ENCODE measurements at regions not wholly inside any gene's neighbourhood (a gene's known extent, or its start where the extent isn't known, plus 50 kb on each side); places are given as distances from the start of the nearest gene placed in this dataset.

DNA sequence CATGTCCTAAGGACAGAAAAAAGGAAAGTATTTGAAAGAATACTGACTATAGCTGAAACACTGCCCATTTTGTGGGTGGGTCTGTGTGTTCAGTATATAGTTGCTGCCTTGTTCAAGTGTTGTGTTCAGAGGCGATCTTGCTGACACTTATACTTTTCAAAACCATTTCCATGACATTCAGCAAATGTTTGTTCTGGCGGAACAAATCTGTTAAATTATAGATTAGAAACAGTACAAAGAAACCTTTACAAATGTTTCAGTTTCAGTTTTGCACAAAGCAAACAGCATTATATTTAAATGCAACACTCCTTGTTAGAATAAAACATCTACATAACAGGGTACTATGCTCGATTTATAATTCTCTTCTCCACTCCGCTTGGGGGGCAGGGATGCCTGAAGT lies 2276.3 kb downstream of the MAT2B start:
- DNase-seq, result no peak

DNA sequence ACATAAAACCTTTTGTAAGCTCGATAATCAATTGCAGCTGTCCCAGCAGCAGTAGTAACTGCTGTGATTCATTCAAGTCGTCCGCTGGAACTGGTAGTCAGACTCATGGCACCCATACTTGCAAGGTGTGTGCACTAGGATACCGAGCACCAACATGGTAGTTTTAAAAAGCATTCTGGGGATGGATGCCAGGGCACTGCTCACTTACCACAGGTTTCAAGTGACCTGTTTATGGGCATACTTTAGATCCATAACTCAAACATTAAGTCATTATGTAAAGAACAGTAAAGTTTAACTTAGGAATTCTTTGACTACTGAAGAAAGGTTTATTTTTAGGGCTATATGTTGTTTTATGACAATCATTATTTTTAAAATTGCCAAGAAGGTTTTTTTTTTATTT lies 2277.6 kb downstream of the MAT2B start:
- DNase-seq, result no peak

DNA sequence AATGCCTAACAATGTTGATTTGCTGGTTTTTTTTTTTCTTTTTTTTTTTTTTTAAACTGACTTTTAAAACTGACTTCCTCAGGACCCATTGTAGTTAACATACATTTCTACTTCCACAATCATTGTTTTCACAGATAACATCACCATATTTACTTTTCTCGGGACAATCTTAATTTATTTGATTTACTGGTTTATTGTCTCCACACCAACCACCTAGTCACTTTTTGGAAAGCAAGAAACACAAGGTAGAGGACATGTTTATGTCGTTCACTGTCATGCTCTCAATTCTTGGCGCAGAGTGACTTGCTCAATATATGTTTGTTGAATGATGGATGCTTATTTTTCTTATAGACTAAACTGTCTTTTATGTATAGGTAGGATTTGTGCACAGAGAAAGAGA lies 2280.7 kb downstream of the MAT2B start:
- no peak for DNase-seq

DNA sequence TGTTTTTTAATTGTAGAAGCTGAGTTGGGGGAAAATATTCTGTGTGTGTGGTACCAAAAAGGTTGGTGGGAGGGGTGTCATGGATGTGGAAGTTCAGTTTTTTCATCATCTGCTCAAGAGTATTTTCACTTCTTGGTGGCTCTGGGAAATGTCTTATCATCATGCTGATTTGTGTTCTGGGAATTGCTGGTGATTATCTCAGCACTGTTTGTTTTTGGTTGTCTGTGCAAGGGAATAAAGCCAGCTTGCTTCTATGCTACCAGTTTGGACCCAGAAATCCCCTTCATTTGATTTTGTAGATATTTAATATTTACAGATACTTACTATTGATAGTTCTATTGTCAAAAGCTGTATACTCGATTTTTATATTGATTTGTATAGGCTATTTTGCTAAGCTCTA lies 2289.7 kb downstream of the MAT2B start:
- DNase-seq, result no peak

DNA sequence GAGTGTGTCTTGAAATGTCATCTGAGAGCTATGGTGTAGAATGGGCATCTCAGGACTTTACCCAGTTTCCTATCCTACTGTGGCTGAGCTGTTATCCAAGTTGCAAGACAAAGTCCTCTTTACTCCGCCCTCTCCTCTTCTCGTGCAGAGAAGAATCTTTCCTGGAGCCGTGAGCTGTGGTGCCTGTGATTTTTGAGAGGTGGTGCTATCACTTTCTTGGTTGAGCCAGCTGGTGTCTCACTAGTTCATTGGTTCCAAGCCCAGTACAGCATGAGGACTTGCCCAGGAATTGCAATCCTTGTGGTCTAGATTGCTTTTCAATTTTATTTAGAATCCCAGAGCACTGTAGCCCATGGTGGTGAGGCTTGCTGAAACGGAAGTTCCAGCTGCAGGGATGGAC lies 2300.3 kb downstream of the MAT2B start:
- DNase-seq, result no peak

DNA sequence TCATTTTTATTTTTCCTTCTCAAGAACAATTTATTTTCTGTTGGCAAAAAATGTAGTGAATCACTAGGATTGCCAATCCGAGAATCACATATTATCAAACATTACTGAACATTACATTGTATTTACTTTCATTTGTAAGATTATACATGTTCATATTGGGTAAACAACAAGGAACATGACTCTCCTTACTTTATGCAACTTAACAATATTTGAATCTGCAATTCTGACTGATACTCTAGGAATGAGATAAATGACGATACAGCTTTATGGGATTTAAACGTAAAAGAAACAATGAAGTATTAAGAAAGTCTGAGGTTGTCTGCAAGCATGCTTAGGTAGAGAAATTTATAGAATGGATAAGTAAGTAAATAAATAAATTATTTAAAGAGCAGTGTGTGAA lies 2302.9 kb downstream of the MAT2B start:
- no peak for DNase-seq

DNA sequence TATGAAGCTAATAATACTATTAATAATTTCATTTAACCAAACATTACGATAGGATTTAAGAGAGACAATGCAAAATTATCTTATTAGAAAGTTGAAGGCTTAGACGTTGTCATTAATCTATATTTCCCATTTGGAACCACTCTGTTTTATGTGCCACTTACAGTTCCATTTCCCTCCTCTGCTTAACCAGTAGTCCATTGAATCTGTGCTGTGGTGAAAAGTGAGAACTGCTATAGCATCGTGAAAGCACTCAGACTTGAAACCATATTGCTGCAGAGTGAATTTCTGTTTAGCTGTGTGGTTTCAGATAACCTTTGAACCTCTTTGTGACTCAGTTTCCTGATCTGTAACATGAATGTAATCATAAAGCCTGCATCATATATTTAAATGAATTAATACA lies 2304.5 kb downstream of the MAT2B start:
- DNase-seq, result no peak

DNA sequence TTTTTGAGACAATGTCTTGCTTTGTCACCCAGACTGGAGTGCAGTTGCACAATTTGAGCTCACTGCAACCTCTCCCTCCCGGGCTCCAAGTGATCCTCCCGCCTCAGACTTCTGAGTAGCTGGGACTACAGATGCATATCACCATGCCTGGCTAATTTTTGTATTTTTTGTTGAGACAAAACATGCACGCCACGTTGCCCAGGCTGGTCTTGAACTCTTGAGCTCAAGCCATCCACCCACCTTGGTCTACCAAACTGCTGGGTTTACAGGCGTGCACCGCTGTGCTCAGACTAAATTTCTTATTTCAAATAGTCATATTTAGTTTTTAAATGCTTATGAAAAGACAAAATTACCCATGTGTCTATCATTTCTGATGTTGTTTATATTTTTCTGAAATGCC lies 2324.1 kb downstream of the MAT2B start:
- DNase-seq, result no peak

DNA sequence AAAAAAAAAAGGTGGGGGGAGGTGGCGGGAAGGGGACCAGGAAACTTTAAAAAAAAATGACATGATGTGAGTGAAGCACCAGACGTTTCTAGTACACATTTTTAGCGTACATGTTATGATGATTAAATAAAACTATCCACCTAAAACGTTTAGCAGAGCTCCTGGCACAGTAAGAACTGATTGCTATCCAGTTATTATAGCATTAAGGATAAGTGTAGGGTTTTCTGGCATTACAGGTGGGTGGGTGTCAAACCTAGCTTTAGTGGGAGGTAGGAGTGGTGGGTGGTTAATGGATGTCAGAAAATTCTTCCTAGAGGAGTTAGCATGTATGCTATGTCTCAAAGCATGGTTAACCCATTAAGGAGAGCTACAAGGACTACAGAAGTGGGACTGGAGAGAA lies 2329.5 kb downstream of the MAT2B start:
- no peak for DNase-seq

DNA sequence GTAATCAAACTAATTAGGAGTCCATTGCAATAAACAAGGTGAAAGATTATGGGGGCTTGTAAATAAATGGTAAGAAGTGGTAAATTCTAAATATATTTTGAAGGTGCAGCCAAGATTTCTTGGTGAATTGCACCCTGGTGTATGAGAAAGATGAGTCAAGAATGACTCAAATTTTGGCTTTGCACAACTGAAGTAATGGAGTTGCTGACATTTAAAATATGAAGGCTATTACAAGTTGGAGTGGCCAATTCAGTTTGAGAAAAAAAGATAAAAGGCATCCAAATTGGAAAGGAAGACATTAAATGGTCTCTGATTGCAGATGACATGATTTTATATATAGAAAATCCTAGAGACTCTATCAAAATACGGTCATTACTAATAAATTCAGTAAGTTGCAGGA lies 2330.6 kb downstream of the MAT2B start:
- no peak for DNase-seq

DNA sequence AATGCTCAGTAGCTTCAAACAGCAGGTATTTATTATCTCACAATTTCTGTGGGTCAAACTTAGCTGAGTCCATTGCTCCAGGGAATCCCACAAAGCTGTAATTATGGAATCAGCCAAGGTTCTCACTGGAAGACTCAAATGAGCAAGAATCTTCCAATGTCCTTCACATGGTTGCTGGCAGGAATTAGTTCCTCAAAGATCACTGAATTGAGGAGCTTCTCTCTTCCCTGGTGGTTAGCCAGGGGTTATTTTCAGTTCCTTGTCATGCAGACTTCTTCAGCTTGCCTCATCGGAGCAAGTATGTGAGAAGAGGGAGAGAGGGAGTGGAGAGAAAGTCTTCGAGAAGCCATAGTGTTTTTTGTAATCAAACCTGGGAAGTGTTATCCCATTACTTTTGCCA lies 2331.9 kb downstream of the MAT2B start:
- no peak for DNase-seq

DNA sequence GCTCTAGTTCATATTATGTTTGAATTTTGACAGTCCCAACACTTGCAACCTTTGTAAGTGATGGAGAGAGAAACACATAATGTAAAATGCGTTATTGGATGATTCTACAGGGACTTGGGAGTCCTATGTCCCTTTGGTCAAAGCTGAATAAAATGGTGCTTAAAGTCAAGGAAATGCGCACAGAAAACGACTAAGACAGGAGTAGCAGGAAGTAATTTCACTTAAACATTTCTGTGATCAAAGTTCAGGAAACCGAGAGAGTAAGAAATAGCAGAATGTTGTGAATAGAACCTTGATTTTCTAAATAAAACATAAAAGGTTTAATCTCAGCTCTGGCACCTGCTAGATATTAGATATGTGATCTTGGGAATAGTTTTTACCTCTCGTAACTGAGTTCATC lies 2339.2 kb downstream of the MAT2B start:
- no peak for DNase-seq

DNA sequence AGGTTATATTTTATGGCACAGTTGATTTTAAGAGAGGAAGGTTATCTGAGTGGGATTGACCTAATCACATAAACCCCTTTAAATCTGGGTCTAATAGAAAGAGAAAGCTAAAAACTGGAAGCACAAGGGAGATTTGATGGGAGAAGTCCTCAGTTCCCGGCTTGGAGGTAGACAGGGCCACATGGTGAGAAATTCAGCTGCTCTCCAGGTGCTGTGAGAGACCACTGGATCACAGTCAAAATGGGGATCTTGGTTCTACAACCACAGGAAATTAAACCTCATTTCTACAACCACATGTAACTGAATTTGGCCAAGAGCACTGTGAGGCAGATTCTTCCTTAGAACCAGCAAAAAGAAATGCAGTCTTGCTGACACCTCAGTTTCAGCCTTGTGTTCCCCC lies 2352.7 kb downstream of the MAT2B start:
- DNase-seq, result no peak

DNA sequence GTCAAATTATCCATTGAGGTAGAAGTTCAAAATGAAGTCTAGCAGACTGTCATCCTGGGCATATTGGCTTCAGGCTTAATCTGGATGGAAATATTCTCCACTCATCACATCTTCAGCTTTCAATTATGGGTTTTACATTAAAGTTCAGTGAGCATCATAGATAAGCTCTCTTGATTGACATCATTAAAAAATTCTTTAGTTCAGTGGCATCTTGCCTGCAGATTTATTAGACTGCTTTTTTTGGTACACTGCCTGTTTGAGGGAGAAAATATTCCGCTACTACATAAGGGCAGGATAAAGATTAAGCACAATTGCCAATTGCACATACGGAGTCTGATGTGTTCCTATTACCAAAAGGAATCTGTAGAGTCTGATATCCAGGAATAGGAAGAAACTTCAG lies 2353.8 kb downstream of the MAT2B start:
- DNase-seq, result no peak

DNA sequence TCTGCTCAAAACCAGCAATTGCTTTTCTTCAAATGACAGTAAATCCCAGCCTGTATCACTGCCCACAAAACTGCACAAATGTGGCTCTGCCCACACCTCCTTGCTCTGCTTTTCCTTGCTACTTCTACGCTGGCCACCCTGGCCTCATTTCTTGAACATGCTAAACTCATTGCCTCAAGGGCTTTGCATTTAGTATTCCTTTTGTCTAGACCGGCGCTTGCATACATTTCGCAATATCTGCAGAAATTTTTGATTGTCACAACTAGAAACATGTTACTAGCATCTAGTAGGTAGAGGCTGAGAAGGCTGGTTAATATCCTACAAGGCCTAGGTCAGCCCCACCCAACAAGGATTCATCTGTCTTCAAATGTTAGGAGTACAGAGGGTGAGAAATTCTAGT lies 2357.8 kb downstream of the MAT2B start:
- no peak for DNase-seq

DNA sequence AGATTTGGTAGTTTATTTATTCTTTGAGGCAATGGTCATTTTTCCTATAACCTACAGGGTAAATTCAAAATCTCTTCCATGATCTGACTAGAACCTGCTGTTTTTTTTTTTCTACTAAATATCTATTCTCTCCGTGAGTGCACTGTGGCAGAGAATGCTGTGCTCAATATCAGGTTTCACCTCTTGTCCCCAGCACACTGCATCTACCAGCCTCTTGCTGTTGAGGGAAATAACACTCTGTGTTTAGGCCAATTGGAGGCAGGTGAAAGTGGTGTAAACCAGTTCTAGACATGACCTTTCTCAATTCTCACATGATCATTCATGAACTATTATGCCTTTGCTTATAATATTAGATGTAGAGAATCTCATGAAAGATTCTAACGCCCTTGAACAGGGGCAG lies 2365.9 kb downstream of the MAT2B start:
- no peak for DNase-seq

DNA sequence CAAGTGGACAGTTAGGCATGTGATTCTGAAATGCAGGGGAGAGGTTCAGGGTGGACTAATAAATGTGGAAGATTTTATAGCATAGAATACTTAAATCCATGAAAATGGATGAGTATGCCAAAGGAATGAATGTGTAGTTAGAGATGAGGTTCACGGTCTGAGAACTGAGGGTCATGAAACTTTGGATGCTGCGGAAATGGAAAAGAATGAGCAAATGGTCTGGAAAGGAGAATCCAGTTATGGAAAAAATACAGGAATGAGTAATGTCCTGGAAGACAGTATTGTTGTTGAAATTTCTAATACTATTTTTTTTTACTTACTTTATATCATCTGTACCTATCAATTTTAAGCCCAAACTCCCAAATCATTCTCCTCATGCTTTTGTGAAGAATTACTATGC lies 2369.4 kb downstream of the MAT2B start:
- no peak for DNase-seq

DNA sequence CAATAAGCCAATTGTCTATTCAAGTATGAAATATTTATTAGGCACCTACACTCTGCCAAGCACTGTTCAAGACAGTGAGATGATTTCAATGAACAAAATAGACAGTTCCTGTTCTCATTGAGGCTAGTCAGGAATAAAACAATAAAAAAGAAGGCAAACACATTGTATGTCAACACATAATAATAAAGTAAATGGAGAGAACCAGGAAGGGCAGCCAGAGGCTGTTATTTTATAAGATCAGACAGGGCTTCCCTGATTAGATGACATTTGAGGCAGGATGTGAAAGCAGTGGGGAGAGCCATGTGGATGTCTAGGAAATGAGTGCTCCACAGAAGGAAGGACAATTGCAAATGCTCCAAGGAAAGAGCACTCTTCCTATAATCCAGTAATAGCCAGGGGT lies 2371.1 kb downstream of the MAT2B start:
- no peak for DNase-seq

DNA sequence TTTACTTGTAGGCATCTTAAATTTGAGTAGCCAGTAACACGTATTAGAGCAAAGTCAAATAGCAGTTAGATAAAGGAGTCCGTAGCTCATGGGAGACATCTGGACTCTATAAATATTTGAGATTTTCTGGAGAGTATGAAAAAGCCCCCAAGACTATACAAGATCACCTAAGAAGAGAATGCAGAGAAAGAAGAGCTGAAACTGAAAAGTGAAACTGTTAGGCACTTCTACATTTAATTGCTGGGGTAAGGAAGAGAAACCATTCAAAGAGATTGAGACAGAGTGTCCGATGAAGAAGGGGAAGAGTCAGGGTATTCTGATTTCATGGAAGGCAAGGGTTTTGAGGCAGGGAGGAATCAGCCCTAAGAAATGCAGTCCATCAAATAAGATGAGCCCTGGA lies 2372.1 kb downstream of the MAT2B start:
- DNase-seq, result no peak

DNA sequence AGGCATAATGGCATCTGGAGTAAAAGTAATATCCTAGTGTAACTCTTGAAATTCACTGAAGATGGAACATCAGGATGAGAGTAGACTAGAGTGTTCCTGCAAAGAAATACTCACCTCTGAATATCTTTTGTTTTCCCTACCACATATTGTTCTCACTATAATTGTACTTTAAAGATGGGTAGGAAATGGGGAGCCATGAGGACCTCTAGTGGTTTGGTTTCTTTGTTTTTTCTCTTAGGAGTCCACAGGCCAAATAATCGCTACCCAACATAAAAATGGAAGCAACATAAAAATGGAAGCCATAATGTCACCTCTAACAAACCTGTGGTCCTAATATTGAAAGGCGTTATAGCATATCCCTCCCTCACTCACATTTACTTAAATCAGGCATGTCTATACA lies 2375.8 kb downstream of the MAT2B start:
- DNase-seq, result no peak

DNA sequence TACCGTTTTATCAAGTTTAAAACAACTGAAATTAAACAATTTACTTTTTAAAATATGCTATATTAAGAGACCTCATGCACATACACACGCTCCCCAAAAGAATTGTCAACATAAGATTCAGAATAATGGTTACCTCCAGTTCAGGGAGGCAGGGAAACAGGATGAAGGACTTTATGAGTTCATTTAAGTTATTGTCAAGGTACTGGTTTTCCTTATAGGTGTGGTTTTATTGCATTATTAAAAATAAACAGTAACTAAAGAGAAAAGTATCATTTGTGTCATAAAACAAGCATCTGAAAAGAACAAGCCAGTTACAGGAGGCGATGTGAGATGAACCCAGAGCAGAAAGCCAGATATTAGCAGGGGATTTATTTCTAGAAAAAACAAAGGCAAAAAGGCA lies 2376.7 kb downstream of the MAT2B start:
- DNase-seq, result no peak

DNA sequence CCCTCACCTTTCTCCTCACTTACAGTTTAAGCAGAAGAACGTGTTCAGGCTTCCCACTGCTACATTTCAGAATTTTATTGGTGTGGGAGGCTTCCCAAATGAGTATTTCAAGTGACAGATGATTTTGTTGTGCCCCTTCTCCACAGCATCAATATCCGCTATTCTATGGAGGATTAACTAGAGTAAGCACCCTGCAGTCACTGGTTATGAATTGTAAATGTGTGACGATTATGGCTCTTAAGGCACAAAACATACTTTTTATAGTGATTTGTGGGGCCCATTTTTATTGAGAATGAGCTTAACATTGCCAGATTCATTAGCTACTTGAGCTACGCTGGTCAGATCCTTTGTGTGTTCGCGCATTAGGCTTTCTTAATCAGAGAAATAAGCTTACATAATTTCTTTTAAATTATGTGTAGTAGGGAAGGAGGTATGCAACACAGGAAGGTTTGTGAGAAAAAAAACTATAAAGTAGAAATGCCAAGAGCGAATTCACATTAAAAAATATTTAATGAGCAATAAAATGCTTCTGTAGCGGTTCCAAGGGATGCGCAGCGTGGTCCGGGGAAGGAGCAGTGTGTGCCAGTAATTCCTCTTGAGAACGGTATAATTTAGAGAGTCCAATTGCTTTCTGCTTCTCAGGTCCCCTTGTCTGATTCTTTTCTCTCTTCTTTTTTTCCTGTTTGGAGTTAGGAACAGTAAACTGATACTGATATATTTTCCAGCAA lies 2380.4 kb downstream of the MAT2B start:
- DNase-seq, result no peak

DNA sequence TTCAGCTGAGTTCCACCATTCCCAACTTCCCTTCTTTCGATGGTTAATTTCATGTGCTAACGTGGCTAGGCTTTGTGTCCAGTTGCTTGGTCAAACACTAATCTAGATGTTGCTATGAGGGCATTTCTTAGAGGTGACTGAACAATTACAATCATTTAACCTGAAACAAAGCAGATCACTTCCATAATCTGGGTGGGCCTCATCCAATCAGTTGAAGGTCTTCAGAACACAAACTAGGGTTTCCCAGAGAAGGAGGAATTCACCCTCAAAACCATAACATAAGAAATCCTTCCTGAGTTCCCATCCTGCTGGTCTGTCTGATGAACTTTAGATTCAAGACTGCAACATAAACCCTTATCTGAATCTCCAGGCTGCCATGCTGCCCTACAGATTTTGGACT lies 2381.7 kb downstream of the MAT2B start:
- no peak for DNase-seq

DNA sequence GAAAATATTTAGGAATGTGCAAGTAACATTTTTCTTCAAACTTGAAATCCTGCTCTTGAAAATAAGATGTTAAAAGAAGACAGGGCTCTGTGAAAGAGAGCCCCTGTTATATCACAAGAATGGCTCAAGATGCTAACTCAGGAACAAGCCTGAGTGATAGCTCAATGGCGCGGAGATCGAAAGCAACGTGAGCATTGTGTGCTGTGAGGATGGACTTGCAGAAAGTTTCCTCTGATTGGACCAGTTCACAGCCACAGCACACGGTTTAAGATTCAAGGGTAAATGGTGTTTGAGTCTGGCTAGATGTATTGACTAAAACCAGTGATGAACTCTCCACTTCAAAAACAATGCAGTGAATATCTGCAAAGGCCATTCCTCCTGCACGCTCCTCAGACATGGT lies 2387.0 kb downstream of the MAT2B start:
- no peak for DNase-seq

DNA sequence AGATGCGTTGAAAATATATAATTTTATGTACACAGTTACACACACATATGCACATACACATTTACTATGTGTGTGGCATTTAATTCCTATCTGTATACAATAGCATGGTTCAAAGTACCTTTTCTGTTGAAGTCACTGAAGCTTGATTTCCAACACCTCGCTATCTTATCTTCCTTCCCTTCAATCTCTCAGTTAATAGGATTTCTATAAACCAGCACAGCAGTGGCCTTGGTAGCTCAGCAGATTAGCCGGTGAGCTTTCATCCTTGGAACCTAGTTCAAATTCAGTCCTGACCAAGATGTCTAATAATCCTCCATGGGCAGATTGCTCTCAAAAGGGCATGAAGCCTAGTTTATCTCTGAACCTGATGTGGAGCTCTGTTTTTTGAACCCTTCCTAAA lies 2389.5 kb downstream of the MAT2B start:
- no peak for DNase-seq

DNA sequence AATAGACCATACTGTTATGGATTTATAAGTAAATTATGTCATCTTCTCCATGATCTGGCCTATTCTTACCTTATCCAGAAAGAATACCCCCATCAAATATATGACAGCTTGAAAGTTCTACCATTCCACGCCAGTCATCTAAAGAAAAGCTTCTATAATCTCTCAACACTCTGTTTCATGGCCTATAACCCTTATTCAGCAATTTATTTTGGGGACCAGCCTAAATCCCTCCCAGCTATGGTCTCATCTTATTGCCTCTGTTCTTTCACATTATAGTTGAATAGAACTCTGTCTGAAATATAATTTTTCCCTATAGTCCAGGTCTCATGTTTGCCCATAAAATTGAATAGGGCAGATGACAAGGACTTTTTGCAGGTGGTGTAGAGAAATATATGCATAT lies 2387.6 kb upstream of the WWC1 start:
- DNase-seq, result no peak
